HepG2 (cell line): ENCODE measurements at regions not wholly inside any gene's neighbourhood (a gene's known extent, or its start where the extent isn't known, plus 50 kb on each side); places are given as distances from the start of the nearest gene placed in this dataset.
A peak's percentile ranks its signal among the peaks of the same experiment; 100 is the strongest.

ENCODE experiments used
- ATAC-seq: fragments of 200-7000 bp; cut with Tn5 transposase; 3 replicates; pipeline ENCODE4 v1.9.1; 2020; ENCODE audit warnings: mild to moderate bottlenecking, moderate library complexity
- BruUV-seq: library from RNA; stranded (reverse); fragments of 400-500 nt; replicated peaks from 2 replicates; lab custom pipeline; 2021; lab: Mats Ljungman, UMichigan
- CTCF ChIA-PET: fragments of 300-600 bp; formaldehyde crosslinking; extraction: SDS; loops from one replicate; lab custom pipeline; 2021; ENCODE audit warnings: low total read pairs, inconsistent platforms, low intra/inter-chr PET ratio; lab: Yijun Ruan, JAX
- POLR2A ChIA-PET: fragments of 350-600 bp; sonication (Branson Sonifier 250); formaldehyde crosslinking; loops from one replicate; lab custom pipeline; 2020; ENCODE audit warnings: antibody characterized with exemption, inconsistent platforms; lab: Yijun Ruan, JAX
- DNase-seq: peaks from one replicate; pipeline ENCODE4 v3.0.0-alpha.2; 2015; ENCODE audit warnings: low spot score
- FAIRE-seq: peaks from 3 replicates; lab custom pipeline; 2011; peaks lifted over from hg19 to GRCh38; lab: Jason Lieb, UNC
- H2AFZ ChIP-seq: one replicate; pipeline ENCODE4 v1.6.1; 2011; ENCODE audit warnings: low read length, inconsistent platforms
- H3K27ac ChIP-seq: fragments of 300-600 bp; 3 replicates; pipeline ENCODE4 v1.8.0; 2011; ENCODE audit warnings: mixed run types, mild to moderate bottlenecking, mixed read lengths, low read length, inconsistent platforms; ENCODE audit not compliant: insufficient read depth; ENCODE audit errors: extremely low read length
- H3K27me3 ChIP-seq, 2 experiments: fragments of 200-600 bp in 1 of 2; 2 replicates in 1 of 2; 3 replicates in 1 of 2; pipeline versions ENCODE4 v1.6.0 to v1.8.0; 2011; ENCODE audit warnings: low read length in 2 of 2, mild to moderate bottlenecking in 2 of 2, moderate library complexity in 2 of 2, inconsistent platforms in 1 of 2; ENCODE audit not compliant: insufficient read depth in 2 of 2, control insufficient read depth in 1 of 2
- H3K36me3 ChIP-seq, 2 experiments: fragments of 200-600 bp in 1 of 2; replicated peaks in 1 of 2; 2 replicates in 1 of 2; 3 replicates in 1 of 2; pipeline versions ENCODE4 v1.5.1 to v1.8.0; 2011; ENCODE audit warnings: low read length in 2 of 2, inconsistent platforms in 1 of 2; ENCODE audit not compliant: insufficient read depth in 2 of 2, control insufficient read depth in 1 of 2
- H3K4me1 ChIP-seq: 2 replicates; pipeline ENCODE4 v1.5.1; 2012; ENCODE audit warnings: low read length, inconsistent platforms; ENCODE audit not compliant: insufficient read depth
- H3K4me2 ChIP-seq: 2 replicates; pipeline ENCODE4 v1.6.0; 2011; ENCODE audit warnings: low read depth, low read length, inconsistent platforms
- H3K4me3 ChIP-seq, 3 experiments: fragments of 200-600 bp in 1 of 3; sonication (generic), shearing (Covaris generic) in 1 of 3; replicated peaks in 1 of 3; 2 replicates each; pipeline ENCODE4 v1.5.1; 2011 to 2016; ENCODE audit warnings: low read length in 3 of 3, inconsistent platforms in 2 of 3, low read depth in 2 of 3, mild to moderate bottlenecking in 2 of 3, control low read depth in 1 of 3, mixed read lengths in 1 of 3; ENCODE audit not compliant: insufficient read depth in 1 of 3
- H3K79me2 ChIP-seq: one replicate; pipeline ENCODE4 v1.6.1; 2011; ENCODE audit warnings: low read length, inconsistent platforms; ENCODE audit not compliant: insufficient read depth
- H3K9ac ChIP-seq: 2 replicates; pipeline ENCODE4 v1.6.0; 2011; ENCODE audit warnings: mild to moderate bottlenecking, low read depth, low read length, inconsistent platforms; ENCODE audit not compliant: insufficient read depth
- H3K9me3 ChIP-seq: 2 replicates; pipeline ENCODE4 v1.5.1; 2012; ENCODE audit warnings: mild to moderate bottlenecking, low read length
- H4K20me1 ChIP-seq: 2 replicates; pipeline ENCODE4 v1.6.0; 2011; ENCODE audit warnings: inconsistent platforms, mild to moderate bottlenecking, low read length, moderate library complexity; ENCODE audit not compliant: insufficient read depth
- AFF4 ChIP-seq: sonication (generic); formaldehyde crosslinking; IDR thresholded peaks from 2 replicates; pipeline ENCODE4 v1.4.0; 2020; ENCODE audit warnings: missing genetic modification reagents
- ATF7 ChIP-seq, 2 experiments: fragments of 450-650 bp in 1 of 2; sonication (generic) in 1 of 2; formaldehyde crosslinking in 1 of 2; IDR thresholded peaks; 2 replicates each; pipeline versions ENCODE4 v1.4.0 to v1.6.1; 2016 to 2020; ENCODE audit warnings: antibody characterized with exemption in 1 of 2, mild to moderate bottlenecking in 1 of 2, missing genetic modification reagents in 1 of 2
- CENPBD1 ChIP-seq: sonication (generic); formaldehyde crosslinking; IDR thresholded peaks from 2 replicates; pipeline ENCODE4 v1.8.0; 2022; ENCODE audit warnings: missing genetic modification reagents, low read depth, mild to moderate bottlenecking, borderline replicate concordance
- CREB1 ChIP-seq, 2 experiments: fragments of 450-650 bp in 1 of 2; IDR thresholded peaks; 2 replicates each; pipeline ENCODE4 v1.6.1; 2016 to 2017; ENCODE audit warnings: control low read depth in 1 of 2, mild to moderate bottlenecking in 1 of 2, missing compliant biosample characterization in 1 of 2, missing genetic modification characterization in 1 of 2
- FOXO4 ChIP-seq: sonication (generic); formaldehyde crosslinking; conservative IDR thresholded peaks from 2 replicates; pipeline ENCODE4 v1.8.1; 2023; ENCODE audit warnings: missing genetic modification reagents
- MBD4 ChIP-seq: IDR thresholded peaks from 2 replicates; pipeline ENCODE4 v1.6.1; 2012; ENCODE audit warnings: low read length, inconsistent platforms, borderline replicate concordance
- MEIS2 ChIP-seq: sonication (generic); formaldehyde crosslinking; IDR thresholded peaks from 2 replicates; pipeline ENCODE4 v1.9.0; 2021; ENCODE audit warnings: mild to moderate bottlenecking, missing genetic modification reagents
- POLR2AphosphoS5 ChIP-seq: IDR thresholded peaks from 2 replicates; pipeline ENCODE4 v1.6.1; 2012; ENCODE audit warnings: low read depth, low read length
- SSRP1 ChIP-seq: IDR thresholded peaks from 2 replicates; pipeline ENCODE4 v1.6.1; 2016; ENCODE audit warnings: control low read depth
- ZBTB14 ChIP-seq: sonication (generic); formaldehyde crosslinking; IDR thresholded peaks from 2 replicates; pipeline ENCODE4 v1.4.0; 2020; ENCODE audit warnings: missing genetic modification reagents
- ZFY ChIP-seq: sonication (generic); formaldehyde crosslinking; IDR thresholded peaks from 2 replicates; pipeline ENCODE4 v1.4.0; 2020; ENCODE audit warnings: missing genetic modification reagents
- ZNF557 ChIP-seq: sonication (generic); formaldehyde crosslinking; IDR thresholded peaks from 2 replicates; pipeline ENCODE4 v1.4.0; 2020; ENCODE audit warnings: missing genetic modification reagents
- ZNF619 ChIP-seq: sonication (generic); formaldehyde crosslinking; IDR thresholded peaks from 2 replicates; pipeline ENCODE4 v1.4.0; 2020; ENCODE audit warnings: mild to moderate bottlenecking, missing genetic modification reagents
- WGBS: methylation state at CpG from one replicate; pipeline ENCODE4 v1.1.6; 2017; ENCODE audit warnings: low lambda C conversion rate; 5-methylcytosine and 5-hydroxymethylcytosine counted together
- in situ Hi-C: cut with HindIII; loops from 2 replicates; pipeline ENCODE4 v1.10.0; 2017; ENCODE audit warnings: low pct_unique_long_range_greater_than_20kb; ENCODE audit not compliant: extremely low pct_ligation_motif_present
- intact Hi-C: fragments of 100-400 bp; cut with micrococcal nuclease; formaldehyde crosslinking; loops from one replicate; pipeline ENCODE4 v1.10.0; 2022; ENCODE audit not compliant: unreplicated experiment

GRCh38 chr4:163620738-163621137 lies 126.2 kb downstream of the TMA16 start:
- CTCF ChIA-PET, result no interaction called here
- Histone ChIP-seq H2AFZ (no peak overlapping the region), H3K4me3 (no peak overlapping the region), H3K4me1 (no peaks in the 10 kb centered on the region), H3K4me2 (no peak overlapping the region), H4K20me1 (no peaks in the 10 kb centered on the region), H3K9ac (no peak overlapping the region), H3K79me2 (no peaks in the 10 kb centered on the region), H3K36me3 (no peaks in the 10 kb centered on the region), H3K27me3 (no peaks in the 10 kb centered on the region), H3K9me3 (no peaks in the 10 kb centered on the region), H3K27ac (no peak overlapping the region)
- POLR2A ChIA-PET, result no interaction called here
- intact Hi-C loops (no loop called here), in situ Hi-C loops (no loop called here)
- DNase-seq, result no peak
- TF ChIP-seq ATF7 (IDR thresholded peaks at IDR 0.05) (peak; percentile 91), ATF7 (CRISPR knock-in tag; IDR thresholded peaks at IDR 0.05) (no peak), ZNF557 (no peak), MBD4 (no peak), CREB1 (IDR thresholded peaks at IDR 0.05) (peak; percentile 72), CREB1 (CRISPR knock-in tag; IDR thresholded peaks at IDR 0.05) (no peak), POLR2AphosphoS5 (no peak), SSRP1 (CRISPR knock-in tag) (no peak), MEIS2 (CRISPR knock-in tag) (no peak)
- BruUV-seq, result no TSS peak
- no peak for ATAC-seq
- no peak for FAIRE-seq
- WGBS, result 4% methylated on average over 2 of the region's 2 CpGs

- no peaks in the 10 kb centered on the region for H3K4me1 ChIP-seq
- H3K4me3 ChIP-seq, result no peak overlapping the region
- H3K79me2 ChIP-seq, result no peaks in the 10 kb centered on the region
- FAIRE-seq (no peak), DNase-seq (no peak), ATAC-seq (no peak)
- H3K4me2 ChIP-seq, result no peak overlapping the region
- H4K20me1 ChIP-seq, result no peaks in the 10 kb centered on the region
- ChIA-PET CTCF (no interaction called here), POLR2A (no interaction called here)
- no peaks in the 10 kb centered on the region for H3K9me3 ChIP-seq
- in situ Hi-C loops, result no loop called here
- WGBS, result 0% methylated on average over 2 of the region's 2 CpGs
- no peaks in the 10 kb centered on the region for H3K36me3 ChIP-seq
- no peaks in the 10 kb centered on the region for H3K27me3 ChIP-seq
- no peak overlapping the region for H3K9ac ChIP-seq
- intact Hi-C loops, result no loop called here
- no TSS peak for BruUV-seq
- H2AFZ ChIP-seq, result no peak overlapping the region
- H3K27ac ChIP-seq, result no peak overlapping the region
- TF ChIP-seq CENPBD1 (CRISPR knock-in tag), result no peak
- TF ChIP-seq FOXO4 (CRISPR knock-in tag), result no peak
- TF ChIP-seq ZBTB14, result no peak
- TF ChIP-seq ZNF619, result no peak
- TF ChIP-seq ZFY (CRISPR knock-in tag), result no peak
- TF ChIP-seq AFF4 (CRISPR knock-in tag), result no peak
These were observed 127.3 kb downstream of the TMA16 start for GRCh38 chr4:163621821-163622220.
